ENCODE measurements at regions not wholly inside any gene's neighbourhood (a gene's known extent, or its start where the extent isn't known, plus 50 kb on each side); places are given as distances from the start of the nearest gene placed in this dataset.
A peak's percentile ranks its signal among the peaks of the same experiment; 100 is the strongest.

- no peaks in the 10 kb centered on the region for H3K9me3 ChIP-seq (ENCODE audit: control insufficient read depth in 4 of 4, insufficient read depth in 3 of 4, low read length in 3 of 4)
- no peaks in the 10 kb centered on the region for H3K27me3 ChIP-seq (ENCODE audit: control insufficient read depth in 3 of 3, insufficient read depth in 3 of 3, low read length in 2 of 3)
- no peaks in the 10 kb centered on the region for H3K36me3 ChIP-seq (ENCODE audit: control insufficient read depth in 4 of 4, insufficient read depth in 4 of 4, low read length in 4 of 4)
- TF ChIP-seq CTCF (IDR thresholded peaks at IDR 0.05; ENCODE audit: control extremely low read depth, extremely low read depth) = no peak
- ATAC-seq (ENCODE audit: insufficient read depth, low FRiP score) = no peak
- 89 to 92% methylated on average over 5 of the region's 5 CpGs for WGBS, 2 donors
- no peaks in the 10 kb centered on the region for H3K4me1 ChIP-seq (ENCODE audit: control insufficient read depth in 5 of 5, insufficient read depth in 5 of 5, low read length in 5 of 5)
- no peak overlapping the region for H3K4me3 ChIP-seq
- H3K9ac ChIP-seq (ENCODE audit: insufficient read depth in 1 of 2, low read length in 2 of 2) = no peak overlapping the region
- DNase-seq = no peak
- H3K27ac ChIP-seq (ENCODE audit: low read depth in 1 of 2, low read length in 1 of 2) = no peak overlapping the region
These were observed 105.7 kb upstream of the PPM1H start for GRCh38 chr12:63040526-63041220.

DNA sequence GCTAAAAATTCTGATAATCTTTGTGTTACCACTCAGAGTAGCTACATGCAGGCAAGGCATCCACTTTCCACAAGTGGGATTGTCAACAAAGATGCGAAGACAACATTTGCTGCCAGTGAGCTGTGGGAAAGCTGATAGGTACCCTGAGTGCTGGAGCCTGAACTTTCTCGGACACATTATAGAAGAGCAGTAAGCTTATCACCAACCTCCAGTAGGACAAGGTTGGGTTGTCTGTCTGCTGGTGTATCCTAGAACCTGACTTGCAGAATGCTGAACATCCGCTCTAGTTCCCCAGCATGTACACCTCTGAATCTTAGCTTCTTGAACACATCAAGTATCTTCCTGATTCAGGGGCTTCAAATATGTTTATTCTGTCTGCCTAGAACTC is 103.8 kb upstream of the PPM1H start:
- WGBS, 2 donors = 88 to 95% methylated on average over 3 of the region's 3 CpGs
- Histone ChIP-seq H3K27me3 (ENCODE audit: control insufficient read depth in 3 of 3, insufficient read depth in 3 of 3, low read length in 2 of 3) (no peaks in the 10 kb centered on the region), H3K4me1 (ENCODE audit: control insufficient read depth in 5 of 5, insufficient read depth in 5 of 5, low read length in 5 of 5) (no peaks in the 10 kb centered on the region)

DNA sequence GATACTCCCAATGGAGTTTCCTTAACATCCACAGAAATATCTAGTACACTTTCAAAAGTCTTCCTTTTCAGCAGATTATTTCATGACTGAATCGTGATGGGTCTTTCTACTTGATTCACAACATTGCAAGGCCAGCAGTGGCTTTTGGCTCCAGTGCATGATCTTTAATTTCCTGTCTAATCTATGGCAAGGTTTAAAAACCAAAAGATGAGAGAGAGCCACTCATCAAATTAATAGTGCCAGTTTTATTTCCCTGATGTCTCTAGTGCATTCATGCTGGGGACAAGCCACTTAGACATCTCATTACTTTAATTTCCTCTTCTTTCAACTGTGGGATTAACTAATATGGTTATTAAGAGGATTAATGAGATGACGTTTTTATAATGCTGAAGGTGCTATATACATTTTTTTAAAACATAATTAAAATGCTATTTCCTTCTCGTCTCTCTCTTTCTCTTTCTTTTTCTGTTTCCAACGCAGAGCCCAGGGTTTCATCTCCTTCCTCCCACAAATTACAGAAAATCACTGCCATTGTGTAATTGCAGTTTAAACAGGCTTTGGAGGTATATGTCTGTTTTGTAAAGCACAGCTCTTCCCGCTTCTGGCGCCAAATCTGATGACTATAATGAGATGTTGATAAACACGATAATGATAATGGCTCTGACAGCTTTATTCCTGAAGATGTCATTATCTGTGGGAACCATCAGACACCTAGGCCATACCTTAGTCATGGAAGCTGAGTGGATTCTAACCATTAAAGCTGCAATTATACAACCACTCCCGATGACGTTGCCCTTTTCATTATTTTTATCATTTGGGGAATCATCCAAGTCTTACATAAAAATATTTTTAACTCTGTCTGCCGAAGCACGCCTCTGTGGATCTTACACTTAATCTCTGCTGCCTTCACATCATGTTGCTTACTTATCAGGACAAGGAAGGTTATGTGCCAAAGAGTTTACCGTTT is 103.1 kb upstream of the PPM1H start:
- no peak overlapping the region for H3K4me3 ChIP-seq
- H3K9ac ChIP-seq (ENCODE audit: insufficient read depth in 1 of 2, low read length in 2 of 2) = peak overlapping the region in 1 of 2 donors; percentile 44
- H3K9me3 ChIP-seq (ENCODE audit: control insufficient read depth in 4 of 4, insufficient read depth in 3 of 4, low read length in 3 of 4) = no peaks in the 10 kb centered on the region
- H3K36me3 ChIP-seq (ENCODE audit: control insufficient read depth in 4 of 4, insufficient read depth in 4 of 4, low read length in 4 of 4) = no peaks in the 10 kb centered on the region
- ATAC-seq (ENCODE audit: insufficient read depth, low FRiP score) (no peak), DNase-seq (no peak)
- WGBS, 2 donors = 69 to 81% methylated on average over 12 of the region's 12 CpGs
- no peaks in the 10 kb centered on the region for H3K27me3 ChIP-seq (ENCODE audit: control insufficient read depth in 3 of 3, insufficient read depth in 3 of 3, low read length in 2 of 3)
- no peak for TF ChIP-seq CTCF (IDR thresholded peaks at IDR 0.05; ENCODE audit: control extremely low read depth, extremely low read depth)
- H3K27ac ChIP-seq (ENCODE audit: low read depth in 1 of 2, low read length in 1 of 2) = no peak overlapping the region
- H3K4me1 ChIP-seq (ENCODE audit: control insufficient read depth in 5 of 5, insufficient read depth in 5 of 5, low read length in 5 of 5) = no peaks in the 10 kb centered on the region

More for the DNA sequence above, 103.8 kb upstream of the PPM1H start:
- H3K4me3 ChIP-seq = no peak overlapping the region
- H3K36me3 ChIP-seq (ENCODE audit: control insufficient read depth in 4 of 4, insufficient read depth in 4 of 4, low read length in 4 of 4) = no peaks in the 10 kb centered on the region
- no peak for TF ChIP-seq CTCF (IDR thresholded peaks at IDR 0.05; ENCODE audit: control extremely low read depth, extremely low read depth)
- no peak overlapping the region for H3K9ac ChIP-seq (ENCODE audit: insufficient read depth in 1 of 2, low read length in 2 of 2)
- no peak overlapping the region for H3K27ac ChIP-seq (ENCODE audit: low read depth in 1 of 2, low read length in 1 of 2)
- no peak for DNase-seq
- no peak for ATAC-seq (ENCODE audit: insufficient read depth, low FRiP score)
- H3K9me3 ChIP-seq (ENCODE audit: control insufficient read depth in 4 of 4, insufficient read depth in 3 of 4, low read length in 3 of 4) = no peaks in the 10 kb centered on the region
